ENCODE measurements at regions not wholly inside any gene's neighbourhood (a gene's known extent, or its start where the extent isn't known, plus 50 kb on each side); places are given as distances from the start of the nearest gene placed in this dataset.
"Not testable (repeated sequence)": the region's sequence is repeated elsewhere in the genome, so short reads cannot be mapped to it uniquely, and the experiment has no call there.

DNA sequence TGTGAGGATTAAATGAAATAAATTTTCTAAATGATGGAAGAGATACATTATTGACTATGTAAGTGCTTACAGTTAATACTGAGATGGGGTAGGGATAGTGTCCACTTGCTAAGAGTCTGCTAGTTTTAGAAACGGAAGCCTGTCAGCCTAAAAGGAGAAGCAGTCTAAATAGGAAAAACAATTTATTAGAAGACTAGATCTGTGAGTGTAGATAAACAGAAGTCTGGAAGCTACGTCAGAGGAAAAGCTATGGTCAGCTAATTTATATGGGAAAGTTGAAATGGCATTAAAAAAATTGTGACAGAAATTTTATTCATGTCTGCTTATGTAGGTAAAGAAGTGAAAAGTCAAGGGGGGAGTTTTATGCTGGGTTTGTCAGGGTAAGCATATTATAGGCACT, 1338.4 kb upstream of the CHAC2 start:
- no peak for DNase-seq

DNA sequence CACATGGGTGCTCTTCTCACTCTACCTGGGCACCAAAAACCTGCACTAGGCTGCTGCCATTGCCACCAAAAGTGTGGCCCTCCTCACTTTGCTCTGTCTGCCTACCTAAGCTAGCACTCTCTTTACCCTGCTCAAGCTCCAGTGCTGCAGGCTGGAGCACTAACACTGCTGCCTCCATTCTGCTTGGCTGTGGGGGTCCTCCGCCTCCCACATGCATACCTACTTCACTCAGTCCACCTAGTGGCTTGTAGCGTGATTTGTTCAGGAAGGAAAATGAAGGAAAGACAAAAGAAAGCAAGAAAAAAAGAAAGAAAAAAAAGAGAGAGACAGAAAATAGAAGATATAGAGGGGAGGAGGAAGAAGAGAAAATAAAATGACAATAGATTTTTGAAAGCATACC, 1339.4 kb upstream of the CHAC2 start:
- no peak for DNase-seq

DNA sequence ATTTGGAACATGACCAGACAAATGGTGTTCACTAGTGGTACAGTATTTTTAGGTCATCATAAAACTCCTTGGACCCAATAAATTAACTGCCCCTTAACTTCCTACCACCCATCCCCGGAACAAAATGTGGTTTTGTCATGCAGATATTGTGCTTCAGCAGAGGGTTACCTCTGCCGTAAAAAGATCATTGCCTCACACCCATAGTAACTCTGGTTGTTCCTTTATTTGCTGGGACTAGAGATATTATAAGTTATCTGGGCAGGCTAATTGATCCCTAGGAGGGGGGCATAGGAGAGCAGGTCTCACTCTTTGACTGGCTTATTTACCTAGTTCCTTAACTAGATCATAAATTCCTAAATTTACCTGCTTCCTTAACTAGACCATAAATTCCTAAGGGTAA, 1343.9 kb upstream of the CHAC2 start:
- no peak for DNase-seq

DNA sequence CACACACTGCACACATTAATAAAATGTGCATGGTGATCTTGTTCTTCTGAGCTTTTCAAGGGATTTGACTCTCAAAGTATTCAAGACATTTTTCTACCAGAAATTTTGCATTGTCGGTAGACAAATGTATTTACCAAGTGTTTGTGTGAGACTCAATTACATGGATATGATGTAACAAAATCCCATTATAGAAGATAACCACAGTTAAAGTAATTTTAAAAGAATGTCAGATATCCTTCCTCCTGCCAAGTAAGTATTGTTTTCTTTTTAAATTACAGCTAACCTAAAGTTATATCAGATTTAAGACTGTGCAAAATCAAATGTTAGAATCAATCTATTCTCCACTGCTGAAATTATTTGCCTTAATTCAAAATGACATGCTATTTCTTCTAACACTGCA, 1344.5 kb upstream of the CHAC2 start:
- DNase-seq: peak; percentile 31

DNA sequence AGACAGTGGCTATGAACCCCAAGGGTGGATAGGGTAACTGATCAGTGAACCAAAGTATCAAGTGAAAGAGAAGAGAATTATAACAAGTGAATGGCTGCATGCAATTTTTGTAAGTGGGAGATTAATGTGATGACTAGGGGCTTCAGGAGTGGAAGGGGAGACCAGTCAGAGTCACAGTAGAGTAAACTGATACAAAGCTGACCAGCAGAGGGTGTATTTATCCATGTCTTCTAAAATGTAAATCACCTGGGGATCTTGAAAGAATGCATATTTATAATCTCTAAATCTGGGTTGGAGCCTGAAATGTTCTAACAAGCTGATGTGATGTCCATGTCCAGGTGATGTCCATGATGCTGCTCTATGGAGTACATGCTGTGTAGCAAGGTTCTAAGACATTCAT, 1351.3 kb upstream of the CHAC2 start:
- DNase-seq: no peak

DNA sequence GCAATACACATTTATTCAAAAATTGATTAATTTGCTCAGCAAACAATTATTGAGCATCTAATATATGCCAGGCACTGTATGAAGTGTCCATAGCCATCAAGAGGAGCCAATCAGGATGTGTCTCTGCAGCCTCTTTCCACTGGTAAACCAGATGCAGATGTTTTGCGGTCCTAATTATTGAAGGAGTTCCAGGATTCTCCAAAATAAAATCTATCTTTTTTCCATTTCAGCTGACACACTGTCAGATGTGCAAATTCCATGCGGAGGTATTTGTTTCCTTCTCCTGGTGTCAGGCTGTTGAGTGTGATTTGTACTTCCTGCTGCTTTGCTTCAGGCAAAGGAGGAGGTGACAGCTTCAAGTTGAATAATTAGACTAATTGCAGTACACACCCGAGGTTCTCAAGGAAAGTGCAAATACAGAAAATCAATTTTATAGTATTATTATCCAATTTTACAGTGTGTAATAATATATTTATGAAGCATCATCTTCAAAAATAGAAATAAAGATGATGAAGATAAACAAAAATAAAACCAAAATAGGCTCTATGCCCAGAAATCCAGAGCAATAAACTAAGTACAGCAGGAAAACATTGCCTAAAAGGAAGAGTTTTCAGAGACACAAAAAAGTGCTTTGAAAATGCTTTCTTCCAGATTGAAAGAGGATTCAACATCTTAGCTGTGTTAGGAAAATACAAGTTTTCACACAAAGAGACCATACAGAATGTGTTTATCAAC, 1352.9 kb upstream of the CHAC2 start:
- DNase-seq: no peak

DNA sequence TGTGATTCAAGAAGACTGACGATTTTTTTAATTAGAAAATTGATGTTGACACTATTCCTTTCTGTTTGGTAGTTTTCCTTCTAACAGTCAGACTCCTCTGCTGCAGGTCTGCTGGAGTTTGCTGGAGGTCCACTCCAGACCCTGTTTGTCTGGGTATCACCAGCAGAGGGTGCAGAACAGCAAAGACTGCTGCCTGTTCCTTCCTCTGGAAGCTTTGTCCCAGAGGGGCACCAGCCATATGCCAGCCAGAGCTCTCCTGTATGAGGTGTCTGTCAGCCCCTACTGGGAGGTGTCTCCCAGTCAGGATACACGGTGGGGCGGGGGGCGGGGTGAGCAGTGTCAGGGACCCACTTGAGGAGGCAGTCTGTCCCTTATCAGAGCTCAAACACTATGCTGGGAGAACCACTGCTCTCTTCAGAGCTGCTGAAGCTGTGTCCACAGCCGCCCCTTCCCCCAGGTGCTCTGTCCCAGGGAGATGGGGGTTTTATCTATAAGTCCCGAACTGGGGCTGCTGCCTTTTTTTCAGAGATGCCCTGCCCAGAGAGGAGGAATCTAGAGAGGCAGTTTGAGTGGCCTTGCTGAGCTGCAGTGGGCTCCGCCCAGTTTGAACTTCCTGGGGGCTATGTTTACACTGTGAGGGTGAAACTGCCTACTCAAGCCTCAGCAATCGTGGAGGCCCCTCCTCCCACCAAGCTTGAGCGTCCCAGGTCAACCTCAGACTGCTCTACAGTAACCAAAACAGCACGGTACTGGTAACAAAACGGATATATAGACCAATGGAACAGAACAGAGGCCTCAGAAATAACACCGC, 1358.1 kb upstream of the CHAC2 start:
- not testable (repeated sequence) for DNase-seq

DNA sequence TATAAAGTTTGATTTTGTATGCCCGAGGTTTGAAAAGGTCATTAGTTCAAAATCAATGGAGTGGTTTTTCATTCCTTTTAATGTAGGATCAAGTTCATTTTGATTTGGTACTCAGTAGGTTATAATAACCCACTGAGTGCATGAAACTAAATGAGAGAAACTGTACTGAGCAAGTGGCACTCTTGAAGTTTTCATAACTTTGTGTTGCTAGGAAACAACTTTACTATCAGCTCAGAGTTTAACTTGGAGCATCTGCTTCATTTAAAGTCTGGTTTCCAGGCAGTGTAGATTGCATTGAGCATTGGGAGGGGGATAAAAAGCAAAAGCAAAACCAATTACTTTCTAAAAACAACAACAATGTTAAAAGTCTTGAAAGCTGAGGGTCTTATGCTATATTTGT, 1361.6 kb upstream of the CHAC2 start:
- DNase-seq: no peak

DNA sequence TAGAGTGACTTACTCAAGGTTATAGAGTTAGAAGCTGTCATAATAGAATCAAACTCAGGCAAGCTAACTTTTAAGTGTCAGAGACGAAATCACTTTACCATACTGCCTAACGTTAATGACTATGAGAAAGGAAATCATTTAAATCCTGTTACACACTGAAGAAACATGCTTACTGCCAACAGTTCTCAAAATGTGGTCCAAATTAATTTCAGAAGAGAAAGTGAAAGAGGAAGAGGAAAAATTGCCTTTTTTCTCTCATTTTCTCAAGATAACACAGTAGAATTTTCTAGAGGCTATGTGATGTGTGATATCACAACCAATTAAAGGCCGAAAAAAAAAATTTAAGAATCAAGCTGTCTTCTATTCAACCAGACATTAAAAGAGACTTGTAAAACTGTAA, 1362.7 kb upstream of the CHAC2 start:
- DNase-seq: no peak

DNA sequence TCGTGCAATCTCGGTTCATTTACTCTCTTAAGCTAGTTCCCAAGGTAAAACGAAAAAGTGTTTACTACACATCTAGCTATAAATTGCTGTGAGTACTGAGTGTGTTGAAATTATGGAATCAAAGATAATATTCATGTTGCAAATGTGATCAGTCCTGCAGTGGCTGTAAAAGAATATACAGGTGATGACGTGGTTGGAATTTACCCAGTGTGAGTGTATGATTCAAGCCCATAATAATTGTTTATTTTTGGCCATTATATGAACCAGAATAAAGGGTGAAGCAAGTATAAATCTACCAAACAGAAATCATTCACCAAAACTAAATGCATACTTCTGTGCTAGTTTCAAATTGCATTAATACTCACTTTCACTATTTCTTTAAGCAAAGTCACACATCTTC, 1363.6 kb upstream of the CHAC2 start:
- no peak for DNase-seq

DNA sequence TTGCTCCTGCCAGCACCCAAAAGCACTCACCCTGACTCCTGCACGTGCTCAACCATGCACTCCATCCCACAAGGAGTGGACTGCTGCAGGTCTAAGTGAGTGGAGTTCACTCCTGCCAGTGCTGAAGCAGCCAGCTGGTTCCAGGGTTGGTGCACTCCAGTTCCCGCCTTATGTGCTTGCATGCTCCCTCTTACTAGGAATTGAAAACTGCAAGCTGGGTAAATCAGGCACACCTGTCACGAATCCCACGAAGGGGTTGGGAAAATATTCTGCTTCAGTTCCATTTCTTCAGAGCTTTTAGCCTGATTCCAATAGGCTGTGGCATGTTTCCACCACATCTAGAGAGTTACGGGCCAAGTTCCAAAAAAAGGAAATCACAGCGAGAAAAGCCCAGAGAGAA, 1365.5 kb upstream of the CHAC2 start:
- DNase-seq: no peak

DNA sequence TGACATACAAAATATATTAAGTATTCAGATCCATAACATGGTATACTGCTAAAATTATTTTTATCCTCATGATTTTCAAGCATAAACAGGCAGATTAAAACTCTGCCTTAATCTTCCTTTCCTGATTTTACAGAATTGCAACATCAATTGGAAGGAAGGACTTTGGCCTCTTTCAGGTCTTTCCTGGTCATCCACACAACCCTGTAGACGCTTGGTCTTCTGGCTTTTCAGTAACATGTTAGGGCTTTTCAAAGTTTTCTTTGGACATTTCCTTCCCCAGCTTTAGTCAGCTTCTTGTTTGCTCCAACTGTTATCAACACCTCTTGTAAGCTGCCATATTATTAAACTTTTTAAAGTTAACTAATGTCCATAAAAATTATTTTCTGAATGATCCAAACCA, 1364.9 kb upstream of the NRXN1 start:
- DNase-seq: no peak

DNA sequence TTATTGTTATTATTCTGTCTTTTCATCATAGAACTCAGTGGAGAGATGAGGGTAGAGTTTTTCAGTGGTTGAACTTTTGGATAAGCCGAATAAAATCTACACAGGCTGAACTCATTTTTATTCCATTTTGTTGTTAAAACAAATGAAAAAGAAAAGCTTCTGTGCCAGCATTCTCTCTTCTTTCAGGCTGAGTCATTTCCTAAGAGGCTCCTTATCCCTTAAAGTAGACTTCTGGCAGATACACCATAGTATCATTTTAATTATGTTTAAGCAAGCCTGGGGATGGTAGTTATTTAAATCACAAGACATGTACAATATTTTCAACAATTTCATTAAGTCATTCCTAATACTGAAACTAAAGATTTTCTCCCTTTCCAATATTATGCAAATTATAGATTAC, 1364.0 kb upstream of the NRXN1 start:
- DNase-seq: peak; percentile 63

DNA sequence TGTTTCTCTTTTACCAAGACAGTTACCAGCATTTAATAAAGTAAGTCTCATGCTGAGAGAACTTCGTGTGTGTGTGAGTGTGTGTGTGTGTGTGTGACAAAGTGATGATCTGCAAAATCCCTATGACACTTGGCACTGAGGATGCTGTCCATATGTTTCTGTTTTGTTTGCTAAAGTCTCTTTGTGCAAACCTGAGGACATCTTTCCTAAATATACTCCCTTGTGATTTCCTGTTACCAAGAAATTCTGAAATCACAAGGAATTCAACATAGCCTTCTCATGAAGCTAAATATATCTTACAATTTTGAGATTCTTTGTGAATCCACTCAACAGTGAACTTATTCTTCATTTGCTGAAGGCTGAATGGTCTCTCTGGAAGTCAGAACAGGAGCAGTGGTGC, 1359.7 kb upstream of the NRXN1 start:
- DNase-seq: peak; percentile 59

DNA sequence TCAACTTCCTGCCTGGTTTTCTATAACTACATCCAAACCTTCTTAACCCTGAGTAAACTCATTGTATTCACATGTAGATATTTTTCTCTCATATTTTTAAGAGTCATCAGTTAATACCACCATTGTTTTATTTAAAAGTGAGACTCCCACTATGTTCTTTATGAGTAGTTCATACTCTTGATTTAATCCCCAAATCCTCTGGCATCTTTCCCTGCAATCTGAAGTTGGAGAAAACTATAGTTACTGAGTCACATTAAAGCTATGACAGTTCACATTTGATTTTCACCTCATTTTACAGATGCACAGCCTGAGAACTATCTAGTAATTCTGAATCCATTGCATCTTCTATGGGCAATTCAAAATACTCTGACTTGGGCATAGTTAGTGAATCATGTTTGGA, 1358.7 kb upstream of the NRXN1 start:
- DNase-seq: peak; percentile 88

DNA sequence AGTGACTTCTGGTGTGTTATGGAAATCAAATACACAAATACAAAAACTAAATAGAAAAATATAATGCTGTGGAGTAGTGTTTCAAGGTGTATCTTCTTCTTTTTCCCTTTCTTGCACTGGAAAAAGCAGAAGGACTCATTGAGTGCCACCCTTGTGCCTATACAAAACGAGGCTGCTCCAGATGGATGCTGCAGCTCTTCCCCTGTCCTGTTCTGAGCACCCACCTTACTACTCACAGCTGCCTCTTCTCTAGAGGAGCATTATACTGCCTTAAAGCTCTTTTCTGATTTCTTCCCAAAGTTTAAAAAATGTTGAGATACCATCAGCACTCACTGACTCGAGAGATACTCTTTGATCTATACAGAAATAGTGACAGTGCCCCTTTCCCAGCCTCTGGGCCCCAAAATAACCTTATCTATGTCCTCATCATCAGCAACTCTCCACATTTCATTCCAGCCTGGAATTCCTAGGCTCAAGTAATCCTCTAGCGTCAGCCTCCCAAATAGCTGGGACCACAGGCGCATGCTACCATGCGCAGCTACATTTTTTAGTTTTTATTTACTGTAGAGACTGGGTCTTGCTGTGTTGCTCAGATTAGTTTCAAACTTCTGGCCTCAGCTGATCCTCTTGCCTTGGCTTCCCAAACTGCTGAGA, 1356.1 kb upstream of the NRXN1 start:
- DNase-seq: no peak

DNA sequence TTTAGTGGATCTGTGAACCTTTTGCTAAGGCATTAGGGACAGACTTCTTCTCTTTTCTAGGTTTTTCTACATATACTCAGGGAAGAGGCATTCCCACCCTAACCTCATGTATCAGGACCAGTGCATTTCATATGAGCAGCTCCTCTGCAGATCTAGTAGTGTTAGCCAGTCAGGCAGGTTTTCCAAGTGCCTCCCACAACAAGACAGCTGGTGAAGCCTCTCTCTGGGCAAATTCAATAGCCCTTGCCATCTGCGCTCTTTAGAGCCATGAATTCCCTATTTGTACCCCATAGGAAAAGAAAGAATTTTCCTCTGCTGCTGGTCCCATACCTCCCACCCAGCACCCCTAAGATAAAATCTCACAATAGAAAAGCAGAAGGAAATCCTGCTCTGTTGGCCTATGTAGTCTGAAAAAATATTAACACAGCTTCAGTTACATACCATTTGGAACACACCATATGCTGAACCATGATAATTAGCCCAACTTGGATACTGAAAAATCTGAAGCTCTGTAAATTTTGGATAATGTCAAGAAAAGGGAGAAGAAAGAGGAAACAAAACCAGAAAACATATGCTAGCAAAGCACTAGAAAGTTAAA, 1354.6 kb upstream of the NRXN1 start:
- DNase-seq: no peak

DNA sequence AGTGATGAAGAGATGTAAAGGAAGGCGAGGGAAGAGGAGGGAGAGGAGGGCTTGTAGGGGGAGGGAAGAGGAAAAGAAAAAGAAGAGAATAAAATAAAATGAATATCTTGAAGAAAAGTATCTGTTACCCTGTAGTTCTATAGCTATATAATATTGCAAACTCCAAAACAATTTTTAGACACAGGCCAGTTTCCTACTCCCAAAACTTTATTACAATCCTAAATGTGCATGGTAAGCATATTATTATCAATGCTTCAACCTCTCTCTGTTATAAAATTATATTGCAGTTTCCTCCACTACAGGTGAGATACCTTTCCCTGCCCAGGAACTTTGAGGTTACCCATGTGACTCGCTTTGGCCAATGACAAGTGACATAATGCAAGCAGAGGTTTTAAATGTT, 1351.6 kb upstream of the NRXN1 start:
- no peak for DNase-seq

DNA sequence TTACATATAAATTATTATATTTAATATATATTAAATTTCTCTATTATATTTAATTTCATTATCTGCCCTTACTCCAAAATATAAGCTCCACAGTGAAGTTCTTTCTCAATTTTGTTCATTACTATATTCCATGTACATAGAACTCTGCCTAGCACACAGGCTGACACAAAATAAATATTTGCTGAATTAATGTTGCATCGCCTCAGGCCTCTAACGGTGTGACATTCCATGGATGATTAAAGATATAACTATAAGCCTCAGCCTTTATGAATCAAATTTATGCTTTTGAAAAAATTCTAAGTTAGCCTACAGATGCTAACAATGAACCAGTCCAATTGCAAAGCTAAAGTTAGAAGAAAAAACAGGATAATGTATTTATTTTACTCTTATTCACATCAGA, 1337.2 kb upstream of the NRXN1 start:
- DNase-seq: no peak

DNA sequence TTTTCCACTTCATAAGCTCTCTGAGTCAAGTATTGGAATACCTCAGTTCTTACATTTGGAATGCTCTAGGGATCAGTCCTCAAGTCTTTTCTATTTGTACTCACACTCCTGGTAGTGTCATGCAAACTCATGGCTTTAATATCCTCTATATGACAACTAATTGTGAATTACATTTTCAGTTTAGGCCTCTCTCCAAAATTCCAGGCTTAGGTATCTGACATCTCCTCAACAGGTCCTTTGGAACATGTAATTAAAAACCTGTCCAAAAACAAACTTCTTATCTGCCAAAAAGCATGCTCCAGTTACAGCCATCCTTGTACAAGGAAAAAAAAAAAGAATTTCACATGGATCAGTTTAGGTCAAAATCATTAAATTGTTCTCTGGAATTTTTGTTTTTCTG, 1336.2 kb upstream of the NRXN1 start:
- DNase-seq: peak; percentile 33

DNA sequence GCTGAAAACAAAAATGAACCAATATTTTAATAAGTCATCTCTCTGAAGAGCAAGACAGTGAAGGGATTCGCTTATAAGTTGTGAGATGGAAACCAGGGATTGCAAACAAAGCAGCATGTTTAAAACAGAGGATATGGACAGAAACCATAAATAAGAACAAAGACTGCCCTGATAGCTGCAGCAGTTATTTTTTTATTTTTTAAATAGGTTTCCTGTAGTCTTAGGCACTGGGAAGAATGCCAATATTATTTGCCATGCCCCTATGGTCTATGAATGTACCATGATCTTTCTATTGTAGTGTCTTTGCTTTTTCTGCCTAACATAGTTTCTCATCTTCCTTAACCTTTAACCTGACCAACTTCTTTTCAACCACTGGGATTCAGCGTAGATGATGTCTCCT, 1334.0 kb upstream of the NRXN1 start:
- no peak for DNase-seq

DNA sequence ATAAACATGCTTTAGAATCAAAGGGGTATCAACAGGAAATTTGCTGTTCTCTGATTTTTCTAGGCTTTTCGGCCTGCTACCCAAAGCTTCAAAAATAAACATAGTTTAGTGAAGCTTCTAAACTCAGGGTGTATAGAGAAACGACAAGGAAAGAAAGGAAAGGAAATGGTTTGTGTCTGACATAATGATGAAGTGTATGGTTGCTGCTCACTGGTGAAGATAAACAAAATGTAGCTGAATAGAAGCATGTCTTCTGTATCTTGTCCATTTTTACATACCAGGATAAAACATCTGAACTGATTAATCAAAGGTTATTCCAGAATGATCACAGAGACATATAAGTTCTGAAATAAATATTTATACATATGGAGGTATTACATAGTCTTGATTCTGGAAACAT, 1324.6 kb upstream of the NRXN1 start:
- peak; percentile 20 for DNase-seq

DNA sequence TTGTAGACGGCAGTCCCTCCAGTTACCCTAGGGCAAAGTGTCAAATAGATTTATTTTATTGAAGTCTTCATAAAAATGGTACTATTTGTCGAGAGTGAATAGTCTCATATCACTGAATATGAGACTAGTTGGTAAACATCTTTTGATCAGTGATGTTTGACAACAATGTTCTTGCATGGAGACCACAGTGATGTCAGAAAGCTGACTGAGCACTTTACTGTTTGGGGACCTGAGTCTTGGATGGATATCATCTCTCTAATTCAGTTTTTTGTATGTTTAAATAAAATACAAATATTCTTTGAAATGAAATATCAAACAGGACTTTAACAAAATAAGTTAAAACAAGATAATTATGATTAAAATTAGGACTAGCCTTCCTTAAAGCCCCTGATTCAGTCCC, 1315.4 kb upstream of the NRXN1 start:
- no peak for DNase-seq
